Inflammatory macrophage (primary cell): ENCODE measurements at regions not wholly inside any gene's neighbourhood (a gene's known extent, or its start where the extent isn't known, plus 50 kb on each side); places are given as distances from the start of the nearest gene placed in this dataset.
A peak's percentile ranks its signal among the peaks of the same experiment; 100 is the strongest.
"Not testable (repeated sequence)": the region's sequence is repeated elsewhere in the genome, so short reads cannot be mapped to it uniquely, and the experiment has no call there.

ENCODE experiments used
- DNase-seq, 2 donors: peaks; one replicate each; pipeline ENCODE4 v3.0.0-alpha.2; 2020 to 2022

DNA sequence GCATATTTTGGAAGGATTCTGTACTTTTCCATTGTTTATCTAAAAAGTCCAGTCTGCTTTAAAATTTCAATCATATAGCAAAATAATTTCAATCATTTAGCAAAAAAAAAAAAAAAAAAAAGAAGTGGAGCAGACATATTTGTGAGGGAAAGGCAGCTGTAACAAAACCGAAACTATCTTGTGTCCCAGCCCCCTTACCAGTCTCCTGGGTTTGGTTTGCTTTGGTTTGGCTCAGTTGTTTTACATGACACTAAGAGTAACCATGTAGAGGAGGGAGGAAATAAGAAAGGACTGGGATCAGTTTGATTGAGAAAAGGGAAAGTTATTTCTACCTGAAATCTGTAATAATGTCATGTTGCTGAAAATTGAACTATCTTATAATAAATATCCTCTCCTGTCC is 158.8 kb upstream of the GADL1 start:
- DNase-seq = no peak

DNA sequence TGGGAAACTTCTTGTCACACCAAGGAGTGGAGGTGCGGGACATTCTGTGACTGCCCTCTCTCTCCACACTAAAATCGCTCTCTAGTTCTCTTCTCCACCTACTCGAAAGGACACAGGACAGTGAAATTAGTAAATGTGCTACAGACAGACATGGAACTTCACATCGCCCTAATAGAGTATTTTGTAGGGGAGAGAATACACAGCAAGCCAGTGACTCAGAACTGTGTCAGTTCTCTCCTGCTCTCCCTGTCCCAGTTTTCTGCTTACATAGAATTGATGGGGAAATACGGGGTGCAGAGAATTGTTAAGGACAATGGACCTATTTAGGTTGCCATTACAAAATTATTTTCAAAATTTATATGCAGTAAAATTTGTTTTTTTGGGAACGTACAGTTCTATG is 159.6 kb upstream of the GADL1 start:
- no peak for DNase-seq

DNA sequence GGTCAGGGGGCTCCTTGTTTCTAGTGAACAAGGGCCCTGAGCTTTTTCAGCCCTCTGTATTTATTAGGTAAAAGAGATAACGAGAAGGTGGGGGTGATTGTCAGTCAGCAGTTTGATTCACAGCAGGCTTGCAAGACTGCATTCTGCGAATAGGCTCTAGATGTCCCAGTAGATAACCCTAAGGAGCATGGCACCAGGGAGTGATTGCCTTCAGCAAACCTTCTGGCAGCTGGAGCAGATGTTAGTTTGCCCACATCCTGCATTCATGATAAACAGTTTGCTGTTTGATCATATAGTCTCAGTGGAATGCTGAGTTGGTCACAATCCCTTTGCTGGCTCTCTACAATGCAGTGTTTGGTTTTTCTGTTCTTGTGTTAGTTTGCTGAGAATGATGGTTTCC is 161.3 kb upstream of the GADL1 start:
- DNase-seq = no peak

DNA sequence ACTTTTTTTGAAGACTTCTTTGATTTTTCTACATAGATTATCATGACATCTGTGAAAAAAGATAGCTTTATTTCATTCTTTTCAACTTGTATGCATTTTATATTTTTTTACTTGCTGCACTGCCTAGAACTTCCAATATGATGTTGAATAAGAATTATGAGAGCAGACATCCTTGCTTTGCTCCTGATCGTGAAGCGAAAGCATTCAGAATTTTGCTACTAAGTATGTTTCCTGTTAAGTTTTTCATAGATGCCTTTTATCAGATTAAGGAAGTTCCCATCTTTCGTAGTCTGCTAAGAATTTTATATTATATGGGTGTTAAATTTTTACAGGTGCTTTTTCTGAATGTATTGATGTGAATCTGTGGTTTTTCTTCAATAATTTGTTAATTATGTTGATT is 163.4 kb upstream of the GADL1 start:
- no peak for DNase-seq

DNA sequence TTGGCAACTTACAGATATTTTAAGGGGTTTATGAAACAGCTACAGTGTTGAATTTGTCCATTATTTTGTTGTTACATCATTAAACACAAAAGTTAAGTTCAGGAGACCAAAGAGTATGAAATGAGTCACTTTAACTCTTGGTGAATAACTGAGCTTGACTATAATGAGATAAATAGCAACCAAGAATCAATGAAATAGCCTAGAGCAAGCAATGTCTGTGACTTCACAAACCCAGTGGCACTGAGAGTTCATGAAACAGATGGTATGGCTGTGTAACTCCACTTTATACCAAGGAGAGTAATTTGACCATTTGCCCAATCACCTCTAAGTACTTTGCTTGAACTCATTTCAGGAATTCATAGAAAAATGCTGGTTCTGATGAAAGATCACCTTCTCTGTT is 169.6 kb upstream of the GADL1 start:
- no peak for DNase-seq

DNA sequence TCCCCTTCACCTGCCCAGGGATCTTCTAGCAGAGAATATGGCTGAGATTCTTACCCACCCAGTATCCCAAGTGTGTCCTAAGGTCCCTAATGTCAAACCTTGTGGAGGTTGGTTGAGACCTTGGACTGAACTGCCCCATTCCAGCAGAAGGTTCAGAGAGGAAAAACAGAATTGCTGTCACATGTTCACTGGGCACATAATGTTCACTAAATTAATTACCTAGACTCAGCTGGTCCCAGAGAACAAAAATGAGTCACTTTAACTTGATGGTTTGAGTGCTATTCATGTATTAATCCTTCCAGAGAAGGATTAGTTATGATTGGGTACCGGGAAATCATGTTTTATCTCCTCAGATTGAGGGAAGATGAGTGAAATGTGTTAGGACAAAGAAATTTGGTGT is 171.3 kb upstream of the GADL1 start:
- no peak for DNase-seq

DNA sequence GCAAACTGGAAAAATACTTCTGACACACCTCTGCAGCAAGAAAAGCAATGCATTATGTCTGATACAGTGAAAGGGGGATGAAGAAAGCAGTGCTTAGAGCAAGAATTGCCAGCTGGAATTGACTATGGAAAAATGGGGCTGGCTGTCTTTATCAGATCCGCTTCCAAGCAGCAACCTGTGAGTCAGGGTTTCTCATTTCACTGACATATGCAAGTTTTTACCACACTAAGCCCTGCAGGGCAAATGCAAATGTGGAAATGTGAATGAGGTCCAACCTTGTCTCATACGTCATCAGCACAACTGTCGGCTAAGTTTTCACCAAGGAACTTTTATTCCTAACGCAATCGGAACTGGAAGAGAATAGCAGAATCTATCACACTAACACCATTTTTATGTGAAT is 172.5 kb upstream of the GADL1 start:
- no peak for DNase-seq

DNA sequence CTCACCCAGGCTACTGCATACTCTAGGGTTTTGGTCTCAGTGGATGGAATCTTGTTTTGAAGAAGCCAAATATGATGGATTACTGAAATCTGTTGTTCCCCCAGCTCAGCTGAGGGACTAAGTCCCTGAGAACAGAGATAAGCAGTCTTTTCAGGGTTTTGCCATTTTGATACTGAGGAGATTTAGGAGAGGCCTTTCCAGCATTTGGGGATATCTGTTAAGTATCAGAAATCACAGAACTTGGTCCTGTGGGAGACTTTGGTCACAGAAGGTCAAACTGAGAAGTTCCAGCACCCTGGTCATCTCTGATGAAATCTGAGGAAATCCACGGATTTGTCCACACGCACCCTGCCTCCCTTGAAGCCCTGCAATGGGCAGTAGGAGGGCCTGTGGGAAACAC is 181.0 kb upstream of the GADL1 start:
- no peak for DNase-seq

DNA sequence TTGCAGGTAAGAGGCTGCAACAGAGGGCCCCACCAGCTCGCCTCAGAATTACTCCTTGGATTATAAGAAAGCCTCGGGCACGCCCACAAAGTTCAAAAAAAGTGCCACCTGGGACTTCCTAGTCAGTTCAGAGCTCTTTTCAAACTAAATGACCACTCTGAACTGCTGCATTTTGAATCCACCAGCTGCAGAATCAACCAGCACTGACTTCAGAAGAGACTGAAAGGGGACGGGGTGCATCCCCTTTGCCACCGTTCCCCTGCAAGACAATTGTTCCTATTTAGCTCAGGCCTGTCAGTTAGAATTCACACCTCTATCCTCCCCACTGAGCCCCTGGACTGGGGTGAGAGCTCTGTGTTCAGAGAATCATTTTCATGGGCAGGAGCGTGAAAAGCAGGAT is 181.4 kb upstream of the GADL1 start:
- DNase-seq = no peak

DNA sequence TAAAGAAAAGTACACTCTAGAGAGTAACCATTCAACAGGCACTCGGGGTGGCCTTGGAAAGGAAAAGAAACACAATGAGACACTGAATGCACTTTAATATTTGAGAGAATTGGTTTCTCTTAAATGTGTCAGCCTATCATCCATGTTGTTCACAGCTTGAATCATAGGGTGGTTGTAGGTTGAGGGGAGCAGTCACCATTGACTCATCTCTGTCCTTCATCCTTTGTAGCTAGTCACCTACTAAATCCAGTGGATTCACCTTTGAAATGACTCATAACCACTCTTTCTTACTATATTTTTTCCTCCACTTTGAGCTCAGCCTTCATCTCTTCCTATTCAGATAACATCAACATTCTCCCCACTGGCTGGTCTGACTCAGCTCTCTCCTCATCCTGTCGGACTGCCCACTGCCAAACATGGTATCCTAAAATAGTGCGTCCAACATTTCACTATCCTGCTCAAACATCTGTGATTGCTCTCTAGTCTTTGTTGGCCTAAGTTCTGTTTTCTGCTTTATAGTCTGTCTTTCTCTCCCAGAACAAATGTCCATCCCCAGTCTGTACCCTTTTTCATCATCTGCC is 182.7 kb upstream of the GADL1 start:
- DNase-seq = no peak

DNA sequence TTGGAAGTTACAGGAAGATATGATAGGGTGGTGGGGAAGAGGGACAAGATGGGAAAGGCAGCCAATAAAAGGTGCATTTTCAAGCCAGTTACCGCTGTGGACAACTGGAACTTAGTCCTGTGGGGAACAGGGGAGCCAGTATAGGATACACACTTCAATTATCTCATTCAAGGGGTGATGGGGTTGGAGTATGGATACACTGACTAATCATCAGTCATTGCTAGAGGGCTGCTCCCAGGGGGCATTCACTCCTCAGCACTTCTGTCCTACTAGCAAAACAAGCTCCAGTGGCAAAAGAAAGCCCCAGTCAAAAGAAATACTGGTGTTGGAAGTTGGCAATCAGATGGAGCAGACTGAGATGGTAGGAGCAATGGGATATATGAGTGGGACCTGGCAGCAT is 183.4 kb upstream of the GADL1 start:
- no peak for DNase-seq

DNA sequence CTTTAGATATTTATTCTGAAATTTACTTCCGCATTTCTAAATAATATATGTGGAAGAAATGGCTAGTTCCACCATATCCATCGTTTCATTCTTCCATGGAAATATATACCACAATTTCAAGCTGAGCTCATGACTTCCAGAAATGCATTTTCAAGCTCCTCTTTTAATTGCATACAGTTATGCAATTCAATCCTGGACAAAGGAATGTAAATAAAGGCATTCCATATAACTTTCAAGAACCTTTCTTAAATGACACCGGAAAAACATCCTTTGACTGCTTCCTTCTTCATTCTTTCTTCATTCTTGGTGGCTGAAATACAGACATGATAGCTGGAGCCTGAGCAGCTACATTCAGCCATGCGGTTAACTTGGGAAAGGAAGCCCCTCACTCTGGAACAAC is 185.2 kb upstream of the GADL1 start:
- DNase-seq = no peak

DNA sequence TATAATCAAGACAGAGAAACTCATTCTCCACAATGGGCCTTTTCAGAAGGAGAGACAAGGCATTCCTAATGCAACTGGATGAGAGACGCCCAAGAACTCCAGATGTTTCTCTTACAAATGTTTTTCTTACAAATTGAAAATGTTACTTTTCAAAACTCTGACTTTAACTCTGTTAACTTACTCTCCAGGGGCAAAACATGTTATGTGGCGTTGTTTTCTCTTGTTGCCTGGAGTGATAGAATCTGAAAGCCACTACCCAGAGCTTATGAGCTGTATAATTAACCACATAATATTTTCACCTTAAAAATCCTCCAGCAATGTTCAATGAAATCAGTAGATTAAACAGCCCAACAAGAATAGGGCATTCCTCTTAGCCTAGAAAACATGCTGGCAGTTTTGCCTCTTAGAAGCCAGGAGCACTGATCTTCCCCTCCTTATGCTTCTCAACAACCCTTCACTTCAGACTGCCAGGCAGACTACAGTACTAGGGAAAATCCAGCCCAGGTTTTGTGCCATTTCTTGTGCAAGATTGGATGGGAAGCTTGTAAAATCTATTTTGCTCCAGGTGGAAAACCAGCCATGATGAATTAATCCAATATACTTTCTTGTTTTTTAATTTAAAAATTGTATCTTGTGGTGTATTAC is 186.7 kb upstream of the GADL1 start:
- no peak for DNase-seq

DNA sequence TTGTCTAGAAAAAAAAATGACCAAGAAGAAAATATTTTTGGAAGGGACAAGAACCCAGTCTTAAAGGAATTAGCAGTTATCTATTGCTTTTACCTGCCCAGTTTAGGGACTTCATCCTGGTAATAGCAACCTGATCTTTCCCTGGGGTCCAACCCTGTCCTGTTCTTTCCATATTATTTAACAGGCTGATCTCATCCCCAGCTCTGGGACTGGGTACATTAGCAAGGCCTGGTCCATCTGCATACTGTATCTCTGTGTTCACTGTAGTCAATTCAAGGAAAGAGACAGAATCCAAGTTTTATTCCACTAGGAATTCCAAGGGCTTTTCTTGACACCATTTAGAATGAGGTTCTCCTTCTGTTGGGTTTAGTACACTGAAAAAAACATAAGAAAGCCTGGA is 191.7 kb upstream of the GADL1 start:
- DNase-seq = no peak

DNA sequence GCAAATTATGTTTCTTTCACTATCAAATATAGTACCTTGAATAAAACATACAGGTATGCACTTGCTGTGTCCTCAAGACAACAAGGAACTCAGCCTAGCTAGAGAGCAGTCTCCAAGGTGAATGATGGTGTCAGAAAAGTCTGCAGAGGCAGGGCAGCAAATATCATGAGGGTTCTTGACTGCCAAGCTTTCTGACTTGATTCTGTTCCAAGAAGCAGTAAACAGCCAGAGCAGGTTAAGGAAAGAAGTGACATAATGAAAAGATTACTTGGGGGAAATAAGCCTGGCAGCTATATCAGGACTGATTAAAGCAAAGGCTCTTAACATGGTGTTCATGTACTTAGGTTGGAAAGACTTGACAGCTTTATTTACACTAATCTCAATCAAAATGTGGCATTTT is 192.2 kb upstream of the GADL1 start:
- no peak for DNase-seq

DNA sequence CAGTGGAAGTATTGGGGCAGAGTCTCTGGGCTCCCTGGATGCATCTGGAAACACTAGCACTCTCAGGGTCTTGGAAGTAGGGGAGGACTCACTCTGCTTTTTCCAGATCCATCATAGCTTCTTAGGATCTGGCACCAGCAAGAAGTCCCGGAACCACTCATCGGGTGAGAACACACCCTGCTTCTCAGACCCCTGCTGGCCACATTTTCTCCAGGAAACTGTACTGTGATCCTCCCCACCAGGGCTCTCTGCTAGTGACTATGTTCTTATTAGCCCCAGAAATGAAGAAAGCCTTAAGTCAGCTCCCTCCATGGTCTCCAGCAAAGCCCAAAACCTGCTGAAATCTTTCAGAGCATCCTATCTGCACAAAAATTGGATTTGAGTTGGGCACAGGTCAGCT is 197.3 kb upstream of the GADL1 start:
- DNase-seq = no peak

DNA sequence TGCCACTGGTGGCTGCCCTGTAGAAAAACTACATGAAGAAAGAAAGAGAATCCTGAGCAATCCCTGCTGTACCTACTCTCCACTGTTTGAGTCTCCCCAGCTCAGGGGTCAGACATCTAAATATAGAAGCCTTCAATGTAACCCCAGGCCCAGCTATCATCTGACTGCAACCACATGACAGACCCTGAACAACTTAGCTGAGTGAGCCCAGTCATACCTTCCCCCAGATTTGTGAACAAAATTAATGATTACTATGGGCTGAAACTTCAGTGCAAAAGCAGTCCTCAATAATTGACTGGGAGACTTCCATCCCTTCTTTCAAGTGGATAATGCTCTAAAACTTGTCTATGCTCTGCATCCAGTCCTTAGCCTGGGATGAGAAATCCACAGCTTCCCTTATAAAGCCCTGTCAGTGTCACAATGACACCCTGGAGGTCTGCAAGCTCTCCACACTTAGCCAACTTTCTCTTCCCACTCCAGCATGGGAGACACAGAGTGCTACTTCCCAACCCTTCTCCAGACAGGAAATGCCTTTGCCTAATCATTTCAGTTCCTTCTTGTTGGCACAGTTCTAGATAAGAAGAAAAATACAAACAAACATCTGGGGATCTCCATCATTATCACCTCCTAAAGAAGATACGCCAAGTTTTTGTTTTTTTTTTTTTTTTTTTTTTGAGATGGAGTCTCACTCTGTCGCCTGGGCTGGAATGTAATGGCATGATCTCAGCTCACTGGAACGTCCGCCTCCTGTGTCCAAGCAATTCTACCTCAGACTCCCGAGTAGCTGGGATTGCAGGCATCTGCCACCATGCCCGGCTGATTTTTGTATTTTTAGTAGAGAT is 198.5 kb upstream of the GADL1 start:
- peak; percentile 61 to 76 for DNase-seq

DNA sequence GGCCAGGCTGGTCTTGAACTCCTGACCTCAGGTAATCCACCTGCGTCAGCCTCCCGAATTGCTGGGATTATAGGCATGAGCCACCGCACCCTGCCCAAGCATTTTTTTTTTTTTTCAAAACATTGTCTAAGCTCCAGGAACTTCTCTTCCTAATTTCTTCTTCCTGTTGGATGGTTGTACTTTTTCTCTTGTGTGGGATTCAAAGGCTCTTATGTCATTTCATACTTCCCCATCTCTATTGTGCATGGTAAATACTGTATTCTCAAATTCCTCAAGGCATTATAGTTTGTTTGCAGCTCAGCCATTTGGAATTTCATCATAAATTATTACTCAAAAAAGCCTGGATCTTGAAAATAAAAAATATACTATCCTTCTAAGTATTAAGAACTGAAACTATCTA is 199.1 kb upstream of the GADL1 start:
- peak; percentile 45 to 58 for DNase-seq

DNA sequence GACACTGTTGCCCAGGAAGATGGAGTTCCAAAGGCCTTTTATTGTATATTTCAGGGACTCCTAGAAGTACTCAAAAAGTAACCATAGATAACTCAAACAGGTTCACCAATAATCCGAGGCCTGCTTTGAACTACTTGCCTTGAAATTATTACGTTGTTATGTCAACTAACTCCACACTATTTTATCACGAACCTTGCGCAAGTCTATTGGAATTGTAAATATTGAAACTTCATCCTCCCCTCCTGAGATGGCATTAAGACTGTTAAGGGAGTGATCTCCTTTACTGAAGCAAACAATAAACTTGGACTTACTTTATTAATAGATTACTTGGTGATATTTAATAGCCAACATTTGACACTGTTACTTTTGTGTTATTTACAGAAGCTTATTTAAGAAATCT is 199.6 kb upstream of the GADL1 start:
- no peak for DNase-seq

DNA sequence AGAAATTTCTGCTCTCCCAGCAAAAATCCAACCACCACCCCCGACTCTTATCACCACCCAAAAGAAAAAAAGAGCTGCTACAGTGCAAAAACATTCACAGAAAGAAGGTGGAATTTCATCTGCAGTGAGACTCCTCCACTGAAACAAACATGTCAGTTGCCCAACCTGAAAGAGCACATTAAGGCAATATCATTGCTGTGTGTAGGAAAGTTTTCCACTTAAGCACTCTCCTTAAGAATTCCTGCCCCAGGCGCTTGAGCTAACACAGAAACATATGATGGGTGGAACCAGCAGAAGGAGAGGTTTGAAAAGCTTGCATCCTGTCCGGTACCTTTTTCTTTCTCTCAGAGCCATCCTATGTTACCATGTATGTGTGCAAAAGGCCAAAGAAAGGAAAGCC is 200.8 kb upstream of the GADL1 start:
- no peak for DNase-seq

DNA sequence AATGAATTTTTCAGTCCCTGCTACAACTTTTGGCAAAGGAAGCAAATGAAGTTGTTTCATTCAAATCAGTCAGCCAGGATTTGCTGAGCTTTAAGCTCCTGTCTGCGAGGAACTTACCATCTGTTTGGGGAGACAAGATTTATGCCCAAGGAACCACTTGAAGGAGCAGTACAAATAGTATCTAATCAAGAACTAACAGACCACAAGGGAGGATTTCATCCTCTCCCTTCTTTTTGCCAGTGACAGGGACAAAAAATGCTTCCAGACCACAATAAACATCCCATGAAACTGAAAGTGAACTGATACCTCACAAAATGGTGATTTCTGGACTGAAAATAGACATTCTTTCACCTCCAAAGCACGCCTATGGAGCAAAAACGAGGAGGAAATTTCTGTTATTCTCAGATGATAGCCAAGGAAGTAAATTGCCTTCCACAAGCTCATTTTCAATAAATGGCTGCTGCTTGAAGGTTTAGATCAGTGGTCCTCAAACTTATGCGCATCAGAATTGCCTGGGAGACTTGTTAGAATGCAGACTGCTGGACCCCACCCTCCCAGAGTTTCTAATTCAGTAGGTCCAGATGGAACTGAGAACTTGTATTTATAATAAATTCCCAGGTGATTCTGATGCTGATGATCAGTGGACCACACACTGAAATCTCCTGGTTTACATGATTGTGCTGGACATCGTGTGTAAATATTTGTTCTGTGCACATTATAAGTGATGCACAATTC is 202.4 kb upstream of the GADL1 start:
- DNase-seq = no peak

DNA sequence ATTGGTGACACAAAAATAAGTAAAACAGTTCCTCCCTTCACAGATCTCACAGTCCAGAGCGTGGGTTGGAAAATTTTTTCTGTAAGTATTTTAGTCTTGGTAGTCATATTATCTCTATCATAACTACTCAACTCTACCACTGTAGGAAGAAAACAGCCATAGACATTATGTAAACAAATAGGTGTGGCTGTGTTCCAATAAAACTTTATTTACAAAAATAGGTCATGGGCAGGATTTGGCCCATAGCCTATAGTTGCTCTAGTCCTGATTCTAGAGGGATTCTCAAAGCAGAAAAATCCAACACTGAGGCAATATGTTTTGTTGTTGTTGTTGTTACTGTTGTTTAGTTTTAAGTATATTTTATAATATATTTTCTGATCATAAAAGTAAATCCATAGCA is 206.1 kb upstream of the GADL1 start:
- DNase-seq = no peak

DNA sequence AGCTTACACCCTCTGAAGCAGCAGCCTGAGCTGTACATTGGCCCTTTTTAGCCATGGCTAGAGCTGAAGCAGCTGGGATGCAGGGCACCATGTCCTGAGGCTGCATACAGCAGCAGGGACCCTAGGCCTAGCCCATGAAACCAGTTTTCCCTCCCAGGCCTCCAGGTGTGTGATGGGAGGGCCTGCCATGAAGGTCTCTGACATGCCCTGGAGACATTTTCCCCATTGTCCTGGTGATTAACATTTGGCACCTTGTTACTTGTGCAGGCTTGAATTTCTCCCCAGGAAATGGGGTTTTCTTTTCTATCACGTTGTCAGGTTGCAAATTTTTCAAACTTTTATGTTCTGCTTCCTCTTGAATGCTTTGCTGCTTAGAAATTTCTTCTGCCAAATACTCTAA is 206.8 kb upstream of the GADL1 start:
- not testable (repeated sequence) for DNase-seq
